GM10248 (cell line): ENCODE measurements at regions not wholly inside any gene's neighbourhood (a gene's known extent, or its start where the extent isn't known, plus 50 kb on each side); places are given as distances from the start of the nearest gene placed in this dataset.

Source experiments
- CTCF ChIA-PET: fragments of 300-600 bp; sonication (Branson Sonifier 250); formaldehyde crosslinking; extraction: SDS; loops from one replicate; lab custom pipeline; 2021; ENCODE audit warnings: antibody characterized with exemption; lab: Yijun Ruan, JAX
- POLR2A ChIA-PET: fragments of 350-650 bp; sonication (Branson Sonifier 250); formaldehyde crosslinking; extraction: SDS; loops from one replicate; lab custom pipeline; 2020; ENCODE audit warnings: antibody characterized with exemption; lab: Yijun Ruan, JAX
- DNase-seq: peaks from one replicate; pipeline ENCODE4 v3.0.0; 2012; ENCODE audit errors: extremely low spot score
- TF ChIP-seq, protein P1 (sequence below): IDR thresholded peaks from 2 replicates; pipeline ENCODE4 v1.5.1; 2012; ENCODE audit warnings: mild to moderate bottlenecking, low read depth; ENCODE audit errors: extremely low read depth, missing control alignments, control extremely low read depth

DNA sequence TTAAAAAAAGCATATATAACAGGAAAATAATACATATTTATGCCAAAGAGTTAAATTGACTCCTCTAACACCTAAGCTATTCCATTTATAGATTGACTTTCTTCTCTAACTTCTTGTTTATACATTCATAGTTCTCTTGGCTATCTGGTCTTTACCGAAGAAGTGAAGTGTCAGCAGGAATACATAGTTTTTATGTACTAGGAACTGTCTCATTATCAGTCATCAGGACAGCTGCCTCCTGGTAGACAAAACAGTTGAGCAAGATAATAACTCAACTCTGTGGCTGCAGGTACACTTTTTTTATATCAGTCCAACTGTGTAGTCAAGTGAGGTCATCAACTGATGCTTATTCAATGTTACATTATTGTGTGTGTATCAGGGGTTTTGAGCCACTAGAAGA is 1436.0 kb upstream of the NUDT12 start:
- ChIA-PET CTCF (interaction anchor here (1.0 kb wide), 1 partner anchor 8 kb away, joined by 3 read pairs; no protein-coding TSS in a partner anchor), POLR2A (no interaction called here)
- TF ChIP-seq, protein P1, sequence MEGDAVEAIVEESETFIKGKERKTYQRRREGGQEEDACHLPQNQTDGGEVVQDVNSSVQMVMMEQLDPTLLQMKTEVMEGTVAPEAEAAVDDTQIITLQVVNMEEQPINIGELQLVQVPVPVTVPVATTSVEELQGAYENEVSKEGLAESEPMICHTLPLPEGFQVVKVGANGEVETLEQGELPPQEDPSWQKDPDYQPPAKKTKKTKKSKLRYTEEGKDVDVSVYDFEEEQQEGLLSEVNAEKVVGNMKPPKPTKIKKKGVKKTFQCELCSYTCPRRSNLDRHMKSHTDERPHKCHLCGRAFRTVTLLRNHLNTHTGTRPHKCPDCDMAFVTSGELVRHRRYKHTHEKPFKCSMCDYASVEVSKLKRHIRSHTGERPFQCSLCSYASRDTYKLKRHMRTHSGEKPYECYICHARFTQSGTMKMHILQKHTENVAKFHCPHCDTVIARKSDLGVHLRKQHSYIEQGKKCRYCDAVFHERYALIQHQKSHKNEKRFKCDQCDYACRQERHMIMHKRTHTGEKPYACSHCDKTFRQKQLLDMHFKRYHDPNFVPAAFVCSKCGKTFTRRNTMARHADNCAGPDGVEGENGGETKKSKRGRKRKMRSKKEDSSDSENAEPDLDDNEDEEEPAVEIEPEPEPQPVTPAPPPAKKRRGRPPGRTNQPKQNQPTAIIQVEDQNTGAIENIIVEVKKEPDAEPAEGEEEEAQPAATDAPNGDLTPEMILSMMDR, result no peak
- DNase-seq, result no peak

GRCh38 chr5:104998169-104998568 is 1435.6 kb upstream of the NUDT12 start:
- POLR2A ChIA-PET, result no interaction called here

DNA sequence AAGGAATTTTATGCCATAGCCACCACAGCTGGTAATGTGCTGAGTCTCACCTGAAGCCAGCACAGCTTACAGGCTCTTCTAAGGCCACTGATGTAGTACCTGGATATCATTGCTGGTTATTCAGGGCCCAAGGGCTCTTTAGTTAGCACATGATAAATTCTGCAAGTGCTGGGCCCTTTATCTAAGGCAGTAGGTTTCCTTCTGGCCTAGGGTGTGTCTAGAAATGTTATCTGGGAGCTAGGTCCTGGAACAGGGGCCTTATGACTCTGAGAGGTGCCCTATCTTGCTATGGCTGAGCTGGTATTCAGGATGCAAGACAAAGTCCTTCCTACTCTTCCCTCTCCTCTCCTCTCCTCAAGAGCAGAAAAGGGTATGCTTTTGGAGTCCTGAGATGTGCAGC is 1424.5 kb upstream of the NUDT12 start:
- DNase-seq, result no peak
- POLR2A ChIA-PET, result no interaction called here
- TF ChIP-seq, protein P1, result no peak
- CTCF ChIA-PET, result no interaction called here

More at GRCh38 chr5:104998169-104998568, 1435.6 kb upstream of the NUDT12 start:
- CTCF ChIA-PET, result interaction anchor here (1.0 kb wide), 1 partner anchor 9 kb away, joined by 3 read pairs; no protein-coding TSS in a partner anchor
- DNase-seq, result no peak
- TF ChIP-seq, protein P1, result no peak

DNA sequence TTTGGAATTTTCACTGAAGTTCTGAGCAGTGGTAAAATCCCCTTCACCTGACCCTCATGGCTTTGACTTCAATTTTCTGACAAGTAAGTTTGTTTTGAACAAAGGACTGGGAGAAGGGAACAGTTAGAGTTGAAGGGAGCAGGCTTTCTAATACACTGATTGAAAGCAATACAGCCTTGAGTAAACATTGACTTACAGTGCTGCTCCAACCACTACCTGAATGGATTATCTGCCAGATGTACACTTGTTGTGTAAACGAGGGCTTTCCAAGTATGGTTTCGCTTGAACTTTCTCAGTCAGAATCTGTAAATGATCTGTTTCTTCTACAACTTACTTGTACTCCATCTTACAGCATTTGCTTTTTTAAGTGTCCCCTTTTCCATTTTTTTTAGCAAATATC is 1414.9 kb upstream of the NUDT12 start:
- CTCF ChIA-PET, result no interaction called here
- POLR2A ChIA-PET, result no interaction called here
- no peak for DNase-seq
- TF ChIP-seq, protein P1, result no peak

GRCh38 chr5:104967806-104968410 is 1405.3 kb upstream of the NUDT12 start:
- CTCF ChIA-PET, result no interaction called here
- POLR2A ChIA-PET, result no interaction called here

DNA sequence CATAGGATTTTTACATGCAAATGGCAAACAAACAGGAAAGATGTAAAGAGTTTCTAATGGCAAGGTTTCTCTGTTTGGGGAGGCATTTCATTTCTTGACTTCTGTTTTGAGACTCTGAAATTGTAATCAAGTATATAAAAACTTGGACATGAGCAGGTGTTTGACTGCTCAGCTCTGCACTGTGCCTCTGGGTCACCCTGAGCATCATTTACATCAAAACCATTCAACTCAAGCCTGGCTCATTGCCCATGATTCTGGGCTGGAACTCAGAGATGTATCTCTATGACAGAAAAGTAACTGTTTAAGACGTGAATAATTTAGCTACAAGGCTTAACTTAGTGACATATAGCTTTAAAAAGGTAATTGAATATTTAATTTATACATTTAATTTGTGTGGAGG is 1402.4 kb upstream of the NUDT12 start:
- DNase-seq, result no peak
- CTCF ChIA-PET, result no interaction called here

More at GRCh38 chr5:104967806-104968410, 1405.3 kb upstream of the NUDT12 start:
- TF ChIP-seq, protein P1, result no peak
- no peak for DNase-seq

More for the DNA sequence above, 1402.4 kb upstream of the NUDT12 start:
- TF ChIP-seq, protein P1, result no peak
- POLR2A ChIA-PET, result no interaction called here
